ENCODE measurements at regions not wholly inside any gene's neighbourhood (a gene's known extent, or its start where the extent isn't known, plus 50 kb on each side); places are given as distances from the start of the nearest gene placed in this dataset.
"Not testable (repeated sequence)": the region's sequence is repeated elsewhere in the genome, so short reads cannot be mapped to it uniquely, and the experiment has no call there.

DNA sequence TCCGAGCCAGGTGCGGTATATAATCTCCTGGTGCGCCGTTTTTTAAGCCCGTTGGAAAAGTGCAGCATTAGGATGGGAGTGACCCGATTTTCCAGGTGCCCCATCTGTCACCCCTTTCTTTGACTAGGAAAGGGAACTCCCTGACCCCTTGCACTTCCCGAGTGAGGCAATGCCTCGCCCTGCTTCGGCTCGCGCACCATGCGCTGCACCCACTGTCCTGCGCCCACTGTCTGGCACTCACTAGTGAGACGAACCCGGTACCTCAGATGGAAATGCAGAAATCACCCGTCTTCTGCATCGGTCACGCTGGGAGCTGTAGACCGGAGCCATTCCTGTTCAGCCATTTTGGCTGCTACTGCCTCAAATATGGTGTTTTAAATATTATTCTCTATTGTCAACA is 198.0 kb downstream of the MEIS1 start:
- not testable (repeated sequence) for DNase-seq (ENCODE audit: low spot score)

DNA sequence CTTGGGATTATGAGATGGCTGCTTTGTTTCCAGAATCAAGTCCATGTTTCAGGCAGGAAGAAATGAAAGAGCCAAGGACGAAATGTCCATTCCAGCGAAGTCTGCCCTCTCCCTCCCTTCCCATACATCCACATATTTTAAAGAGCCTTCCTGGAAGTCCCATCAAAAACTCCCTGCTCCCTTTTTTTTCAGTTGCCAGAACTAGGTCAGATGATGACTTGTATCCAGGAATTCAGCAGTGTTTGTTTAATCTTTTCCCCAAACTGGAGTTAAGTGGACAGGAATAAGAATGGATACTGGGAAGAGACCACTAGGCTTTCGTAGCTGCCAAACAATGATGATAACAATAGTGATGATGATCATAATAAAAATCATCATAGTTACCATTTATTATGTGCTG is 198.7 kb downstream of the MEIS1 start:
- DNase-seq (ENCODE audit: low spot score) = no peak

DNA sequence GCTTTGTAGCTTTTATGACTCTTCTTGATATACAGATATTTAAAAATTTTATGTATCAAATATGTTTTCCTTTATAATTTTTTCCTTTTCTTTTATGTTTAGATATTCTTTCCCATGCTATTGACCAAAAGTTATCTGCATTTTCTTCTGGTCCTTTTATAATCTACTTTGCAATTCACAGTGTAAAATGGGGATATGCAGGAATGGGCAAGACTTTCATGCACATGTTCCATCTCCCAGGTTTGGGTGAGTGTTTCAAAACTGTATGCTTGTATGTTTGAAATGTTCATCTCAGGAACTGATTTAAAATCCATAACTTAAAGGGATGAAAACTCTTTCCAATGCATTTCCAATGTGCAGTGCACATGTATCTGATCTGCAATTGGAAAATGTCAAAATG is 199.9 kb downstream of the MEIS1 start:
- no peak for DNase-seq (ENCODE audit: low spot score)

DNA sequence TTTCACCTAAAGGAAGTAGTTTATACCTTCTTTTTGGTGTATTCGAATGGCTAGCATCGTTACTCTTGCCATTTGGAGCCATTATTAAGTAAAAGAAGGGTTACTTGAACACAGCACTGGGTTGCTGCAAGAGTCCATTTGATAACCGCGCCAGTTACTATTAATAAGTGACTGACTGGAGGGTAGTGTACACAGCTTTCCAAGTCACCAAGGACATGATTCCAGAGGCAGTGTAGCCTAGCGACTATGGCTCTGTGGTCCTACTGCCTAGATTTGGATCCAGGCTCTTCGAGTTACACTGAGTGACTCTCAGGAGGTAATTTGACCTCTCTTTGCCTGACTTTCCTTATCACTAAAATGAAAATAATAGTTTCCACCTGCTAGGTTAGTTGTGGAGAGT is 206.8 kb downstream of the MEIS1 start:
- no peak for DNase-seq (ENCODE audit: low spot score)

DNA sequence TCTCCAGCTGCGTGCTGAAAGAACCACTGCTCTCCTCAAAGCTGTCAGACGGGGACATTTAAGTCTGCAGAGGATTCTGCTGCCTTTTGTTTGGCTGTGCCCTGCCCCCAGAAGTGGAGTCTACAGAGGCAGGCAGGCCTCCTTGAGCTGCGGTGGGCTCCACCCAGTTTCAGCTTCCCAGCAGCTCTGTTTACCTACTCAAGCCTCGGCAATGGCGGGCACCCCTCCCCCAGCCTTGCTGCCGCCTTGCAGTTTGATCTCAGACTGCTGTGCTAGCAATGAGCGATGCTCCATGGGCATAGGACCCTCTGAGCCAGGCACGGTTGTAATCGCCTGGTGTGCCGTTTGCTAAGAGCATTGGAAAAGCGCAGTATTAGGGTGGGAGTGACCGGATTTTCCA is 213.2 kb downstream of the MEIS1 start:
- not testable (repeated sequence) for DNase-seq (ENCODE audit: low spot score)

DNA sequence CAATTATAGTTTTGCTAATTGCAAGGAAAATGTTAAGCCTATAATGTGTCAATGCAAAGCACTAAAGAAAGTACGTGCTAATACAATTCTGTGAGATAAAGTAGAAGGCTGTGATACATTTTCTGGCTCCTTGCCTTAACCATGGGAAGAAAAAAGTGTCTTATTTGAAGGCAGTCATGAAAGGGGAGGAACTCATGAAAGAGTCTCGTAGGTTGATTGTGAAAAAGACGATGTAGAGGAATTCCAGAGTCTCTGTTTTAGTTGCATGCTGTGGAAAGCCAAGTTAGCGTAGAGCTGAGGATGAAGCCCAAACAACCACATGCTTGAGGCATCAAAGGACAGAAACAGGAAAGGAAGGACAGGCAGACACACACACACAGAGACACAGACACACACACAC is 214.1 kb downstream of the MEIS1 start:
- no peak for DNase-seq (ENCODE audit: low spot score)

DNA sequence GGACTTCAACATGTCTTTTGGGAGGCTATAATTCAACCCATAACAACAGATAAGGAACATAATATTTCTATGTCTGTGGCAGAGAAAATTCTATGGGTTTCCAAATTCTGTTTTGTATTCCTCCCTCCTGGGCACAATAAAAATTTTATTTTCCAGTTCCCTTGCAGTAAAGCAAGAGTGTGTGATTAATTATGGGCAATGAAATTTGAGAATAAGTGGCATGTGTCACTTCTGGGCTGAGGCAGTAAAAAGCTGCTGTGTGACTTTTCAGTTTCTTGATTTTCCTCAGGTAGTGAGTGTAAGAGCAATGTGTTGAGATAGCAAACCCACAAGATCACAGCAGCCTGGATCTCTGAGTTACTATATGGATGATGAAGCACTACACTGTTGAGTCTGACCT is 216.4 kb downstream of the MEIS1 start:
- DNase-seq (ENCODE audit: low spot score) = no peak

DNA sequence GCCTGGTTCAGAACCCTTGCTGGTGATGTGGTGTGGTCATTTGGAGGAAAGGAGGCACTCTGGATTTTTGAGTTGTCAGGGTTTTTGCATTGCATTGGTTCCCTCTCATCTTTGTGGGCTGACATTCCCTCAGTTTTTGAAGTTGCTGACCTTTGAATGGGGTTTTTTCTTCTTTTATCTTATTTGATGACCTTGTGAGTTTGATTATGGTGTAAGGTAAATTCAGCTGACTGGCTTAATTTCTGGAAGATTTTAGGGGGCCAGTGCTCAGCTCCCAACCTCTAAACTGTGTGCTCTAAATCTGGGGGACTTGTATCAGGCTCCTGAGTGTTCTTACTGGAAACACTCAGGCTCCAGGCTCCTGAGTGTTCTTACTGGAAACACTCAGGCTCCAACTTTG is 225.9 kb downstream of the MEIS1 start:
- no peak for DNase-seq (ENCODE audit: low spot score)

DNA sequence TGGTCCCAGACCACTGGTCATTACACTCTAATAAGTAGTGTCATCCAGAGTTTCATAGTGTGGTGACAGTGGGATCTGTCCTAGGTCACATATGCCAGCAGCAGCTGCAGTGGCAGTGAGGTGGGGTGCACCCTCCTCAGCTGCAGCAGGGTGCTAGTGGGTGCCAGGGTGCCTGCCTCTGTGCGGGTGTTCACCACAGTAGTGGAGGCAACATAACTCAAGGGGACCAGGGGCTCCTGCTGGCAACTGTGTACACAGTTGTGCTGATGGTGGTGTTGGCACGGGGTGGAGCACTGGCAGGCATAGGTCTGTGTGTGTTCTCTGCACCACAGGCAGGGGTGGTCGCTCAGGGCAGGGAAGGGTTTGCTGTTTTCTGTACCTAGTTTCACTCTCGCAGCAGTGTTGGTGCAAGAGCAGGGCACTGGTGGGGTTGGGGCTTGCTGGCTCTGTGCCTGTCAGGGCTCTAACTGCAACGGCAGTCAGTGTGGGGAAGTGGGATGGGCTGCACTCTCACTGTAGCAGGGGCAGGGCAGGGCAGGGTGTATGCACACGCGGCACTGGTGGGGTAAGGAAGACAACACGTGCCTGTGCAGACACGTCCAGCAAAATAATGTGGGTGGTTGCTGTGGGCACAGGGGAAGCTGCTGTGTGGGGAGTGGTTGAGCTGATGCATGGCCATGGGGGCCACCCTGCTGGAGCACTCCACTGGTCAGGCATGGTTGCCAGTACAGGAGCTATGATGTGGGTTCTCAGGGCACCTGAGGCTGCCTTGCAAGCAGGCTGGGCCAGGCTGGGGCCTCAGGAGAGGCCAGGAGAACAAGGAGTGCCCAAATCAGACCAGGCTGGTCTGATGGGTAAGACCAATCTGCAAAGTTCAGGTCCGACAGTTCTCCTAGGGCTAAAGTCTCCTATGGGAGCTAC is 226.6 kb downstream of the MEIS1 start:
- DNase-seq (ENCODE audit: low spot score) = no peak

DNA sequence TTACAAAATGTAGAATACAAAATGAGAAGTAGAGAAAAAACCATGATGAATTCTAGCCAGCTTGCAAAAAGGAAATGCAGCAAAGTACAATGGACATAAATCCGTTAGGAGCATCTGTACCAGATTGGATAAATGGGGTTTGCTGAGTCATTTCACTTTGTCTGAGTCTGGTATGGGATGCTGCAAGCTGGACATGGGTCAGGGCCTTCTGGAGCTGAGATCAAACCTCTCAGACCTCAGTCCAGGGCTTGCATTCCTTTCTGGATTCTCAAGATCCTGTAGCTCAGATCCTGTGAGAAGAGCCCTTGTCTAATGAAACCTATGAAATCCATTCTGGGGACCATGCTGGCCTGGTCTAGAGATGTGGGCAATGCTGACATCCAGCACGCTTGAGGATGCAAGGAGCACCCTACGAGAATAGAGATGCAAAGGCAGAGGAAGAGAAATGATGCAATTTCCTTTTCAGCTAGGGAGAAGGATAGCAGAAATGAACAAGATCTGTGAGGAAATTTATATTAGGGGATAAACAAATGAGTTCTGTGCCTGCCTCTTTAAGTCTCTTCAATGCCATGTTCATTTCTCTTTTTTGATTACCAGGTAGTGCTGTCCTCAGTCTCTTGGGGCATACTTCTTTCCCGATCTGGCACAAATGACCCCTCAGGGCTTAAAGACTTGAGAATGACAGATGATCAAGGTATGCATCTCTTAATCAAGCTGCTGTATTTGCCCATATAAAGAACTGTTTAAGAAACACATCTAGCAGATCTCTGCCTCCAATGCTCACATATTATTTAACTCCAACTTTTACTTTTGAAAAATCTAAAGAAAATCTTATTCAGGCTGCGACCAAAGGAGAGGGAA is 230.4 kb downstream of the MEIS1 start:
- no peak for DNase-seq (ENCODE audit: low spot score)

DNA sequence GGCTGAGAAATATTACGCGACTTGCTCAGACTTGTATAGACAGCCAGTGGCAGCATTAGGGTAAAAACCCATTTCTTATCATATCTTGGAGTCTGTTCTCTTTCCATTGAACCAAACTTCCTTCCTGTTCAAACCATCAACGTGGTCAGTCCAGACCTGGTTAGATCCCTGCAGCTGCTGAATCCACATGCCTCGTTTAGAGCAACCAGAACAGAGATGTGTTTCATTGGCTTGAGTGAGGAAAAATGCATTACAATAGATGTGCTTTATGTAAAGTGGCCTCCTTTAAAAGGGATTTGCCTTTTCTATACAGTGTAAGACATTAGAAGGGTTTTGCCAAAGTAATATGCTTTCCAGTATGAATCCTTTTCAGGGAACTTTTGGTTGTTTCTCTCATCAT is 232.4 kb downstream of the MEIS1 start:
- peak; percentile 5 for DNase-seq (ENCODE audit: low spot score)

DNA sequence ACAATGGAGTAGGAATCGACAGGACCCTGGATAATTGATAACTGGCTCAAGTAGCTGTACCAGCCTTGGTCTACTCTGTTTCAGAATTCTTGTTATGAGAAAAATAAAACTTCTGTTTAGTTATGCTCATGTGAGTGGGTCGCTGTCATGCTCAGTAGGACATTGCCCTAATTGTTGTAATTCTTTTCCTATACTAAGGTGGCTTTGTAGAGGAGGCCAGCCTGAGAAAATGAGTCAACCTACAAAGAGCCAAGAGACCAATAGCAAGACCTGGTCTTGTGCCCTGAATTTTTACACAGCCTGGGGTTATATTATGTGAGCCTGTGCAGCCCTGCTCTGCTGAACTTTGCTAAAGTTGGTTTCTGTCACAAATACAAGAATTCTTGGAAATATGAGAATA is 238.4 kb downstream of the MEIS1 start:
- peak; percentile 75 for DNase-seq (ENCODE audit: low spot score)

DNA sequence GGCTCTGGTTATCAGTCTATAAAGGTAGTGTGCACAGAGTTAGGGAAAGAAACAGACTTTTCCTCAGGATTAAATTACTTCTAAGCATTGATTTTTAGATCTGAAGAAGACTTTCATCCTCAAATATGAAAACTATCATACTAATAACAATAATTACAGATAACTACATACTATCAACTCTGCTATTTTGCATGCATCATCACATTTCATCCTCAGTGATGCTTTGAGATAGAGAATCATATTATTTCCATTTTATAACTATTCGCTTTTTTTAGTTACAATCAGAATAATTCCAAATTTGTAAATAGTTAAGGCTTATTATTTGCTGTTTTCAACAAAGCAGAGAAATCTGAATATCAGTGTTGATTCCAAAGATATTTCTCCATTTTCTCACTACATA is 239.2 kb downstream of the MEIS1 start:
- DNase-seq (ENCODE audit: low spot score) = no peak

DNA sequence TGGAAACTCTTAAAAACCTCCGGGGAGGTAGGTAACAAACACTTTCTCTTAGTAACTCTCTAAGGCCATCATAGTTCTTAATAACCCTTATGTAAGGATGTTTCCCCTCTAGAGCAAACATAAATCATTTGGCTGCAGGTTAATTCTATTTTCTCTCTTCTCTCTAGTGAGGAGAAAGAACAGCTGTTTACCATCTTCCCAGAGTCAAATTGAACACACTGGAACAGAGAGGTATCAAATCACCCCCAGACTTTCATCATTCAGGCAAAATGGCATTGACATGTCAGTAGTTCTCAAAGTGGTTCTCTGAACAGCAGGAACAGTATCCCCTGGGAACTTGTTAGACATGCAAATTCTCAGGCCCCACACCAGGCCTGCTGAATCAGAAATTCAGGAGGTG is 240.7 kb downstream of the MEIS1 start:
- no peak for DNase-seq (ENCODE audit: low spot score)

DNA sequence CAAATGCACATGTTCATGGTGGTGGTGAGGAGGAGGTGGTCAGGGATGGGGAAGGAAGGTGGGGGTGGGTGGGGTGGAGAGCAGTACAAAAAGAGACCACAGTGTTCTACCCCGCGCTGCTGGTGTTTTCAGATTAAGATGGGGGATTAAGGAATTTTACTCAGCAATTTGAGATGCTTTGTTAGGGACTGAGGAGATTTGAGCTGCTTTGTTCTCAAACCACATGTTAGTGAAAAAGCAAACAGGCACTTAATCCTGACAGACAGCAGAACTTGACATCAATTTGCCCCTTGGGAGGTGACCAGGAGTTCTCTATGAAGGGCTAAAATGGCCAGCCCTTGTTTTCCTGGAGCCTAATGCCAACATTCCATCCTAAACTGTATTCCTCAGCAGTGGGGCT is 244.5 kb downstream of the MEIS1 start:
- DNase-seq (ENCODE audit: low spot score) = no peak

DNA sequence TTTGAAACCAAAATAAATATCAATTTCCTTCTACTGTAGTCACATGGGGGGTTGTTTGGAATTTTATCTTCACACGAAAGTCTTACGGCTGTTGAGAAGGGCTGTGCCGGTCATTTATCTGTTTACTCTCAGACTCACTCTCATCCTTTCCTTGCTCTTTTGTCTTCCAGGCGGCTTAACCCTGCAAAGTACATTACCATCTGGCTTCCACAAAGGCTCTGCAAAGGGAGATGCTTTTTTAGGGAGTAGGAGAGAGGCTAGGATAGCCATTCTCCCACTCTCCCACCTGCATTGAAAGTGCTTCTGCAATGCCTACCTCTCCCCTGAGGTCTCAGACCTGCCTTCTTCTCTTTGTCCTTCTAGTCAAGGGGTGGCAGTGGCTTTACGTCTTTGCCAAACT is 247.6 kb downstream of the MEIS1 start:
- no peak for DNase-seq (ENCODE audit: low spot score)

DNA sequence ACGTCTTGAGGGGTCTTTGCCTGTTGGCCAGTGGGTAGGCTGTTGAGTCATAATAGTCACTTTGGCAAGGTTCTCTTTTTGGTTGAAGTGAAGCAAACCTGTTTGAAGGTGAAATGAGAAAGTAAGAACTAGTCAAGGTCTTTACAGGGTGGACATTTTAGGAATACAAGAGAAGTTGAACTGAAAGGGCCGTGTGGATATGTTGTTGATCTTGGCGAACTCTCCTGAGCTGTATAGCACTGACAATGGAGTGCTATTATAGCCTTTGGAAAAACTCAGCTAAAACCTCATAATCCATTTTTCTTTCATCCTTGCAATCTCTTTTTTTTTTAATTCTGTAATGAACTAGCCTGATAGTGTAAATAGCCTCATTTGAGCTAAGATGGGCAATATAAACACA is 248.1 kb downstream of the MEIS1 start:
- DNase-seq (ENCODE audit: low spot score) = no peak

DNA sequence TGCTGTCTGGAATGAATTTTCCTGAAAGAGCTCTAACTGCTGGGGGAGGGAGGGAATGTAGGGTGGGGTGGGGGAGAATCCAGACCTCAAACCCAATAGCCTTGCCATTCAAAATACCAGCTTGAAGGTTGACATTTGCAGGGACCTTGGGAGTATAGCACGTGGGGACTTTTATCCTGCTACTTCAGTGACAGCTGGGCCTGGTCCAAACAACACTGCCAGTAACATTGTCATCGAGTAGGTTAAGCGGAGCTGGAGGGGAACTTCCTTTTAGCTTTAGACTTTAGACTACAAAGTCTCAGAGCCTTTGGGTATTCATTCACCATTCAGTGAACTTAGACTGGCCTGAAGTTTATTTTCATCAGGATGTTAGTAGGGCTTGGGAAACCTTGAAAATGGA is 248.7 kb downstream of the MEIS1 start:
- DNase-seq (ENCODE audit: low spot score) = no peak

DNA sequence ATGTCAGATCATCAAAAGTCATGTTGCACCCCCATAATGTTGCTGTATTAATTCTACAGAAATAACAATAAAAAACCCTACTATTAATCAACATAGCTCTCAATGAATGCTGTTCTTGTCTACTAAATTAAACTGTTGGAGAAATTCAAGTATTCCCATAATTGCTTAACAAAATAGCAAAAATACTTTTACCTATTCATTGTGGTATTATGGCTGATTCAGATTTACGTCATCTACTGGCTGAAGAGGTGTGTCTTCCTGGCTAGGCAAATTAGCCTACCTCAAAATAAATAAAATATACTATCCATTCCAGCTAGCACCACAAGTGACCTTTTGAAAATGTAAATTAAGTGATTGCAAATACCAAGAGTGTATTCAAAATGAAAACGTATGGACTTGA is 249.4 kb downstream of the MEIS1 start:
- DNase-seq (ENCODE audit: low spot score) = no peak

DNA sequence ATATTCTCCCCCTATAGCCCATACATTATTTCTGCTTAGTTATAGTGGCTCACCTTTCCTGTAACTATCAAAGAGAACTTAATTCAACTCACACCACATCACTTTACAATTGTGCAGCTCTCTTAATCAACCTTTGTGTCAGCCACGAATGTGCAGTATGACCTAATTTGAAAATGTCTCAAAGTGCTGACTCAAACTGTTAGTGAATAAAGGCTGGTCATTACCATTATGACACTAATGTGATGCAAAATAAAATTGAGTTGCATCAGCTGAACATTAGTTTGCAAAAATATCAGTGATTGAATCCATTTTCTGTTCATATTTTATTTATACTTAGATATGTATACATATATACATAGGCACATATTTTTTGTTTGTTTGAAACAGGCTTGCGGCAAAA is 251.8 kb downstream of the MEIS1 start:
- no peak for DNase-seq (ENCODE audit: low spot score)

DNA sequence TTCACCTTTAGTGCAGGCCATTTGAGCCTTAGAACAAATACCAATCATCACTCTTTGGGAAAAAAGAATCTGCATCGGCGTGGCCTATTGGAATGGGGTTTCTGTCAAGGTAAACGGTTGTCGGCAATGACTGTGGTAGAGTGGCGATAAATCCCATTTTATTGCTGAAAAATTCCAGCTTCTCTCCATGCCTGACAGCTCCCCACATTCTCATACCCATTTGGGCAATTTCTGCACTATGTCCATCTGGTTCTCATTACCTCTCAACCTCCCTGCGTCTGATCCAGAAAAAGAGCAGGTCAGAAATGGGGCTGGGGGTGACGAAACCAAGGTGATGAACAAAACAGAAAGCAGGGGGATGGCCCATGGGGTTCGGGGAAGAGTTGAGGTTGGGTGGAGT is 254.0 kb downstream of the MEIS1 start:
- no peak for DNase-seq (ENCODE audit: low spot score)

DNA sequence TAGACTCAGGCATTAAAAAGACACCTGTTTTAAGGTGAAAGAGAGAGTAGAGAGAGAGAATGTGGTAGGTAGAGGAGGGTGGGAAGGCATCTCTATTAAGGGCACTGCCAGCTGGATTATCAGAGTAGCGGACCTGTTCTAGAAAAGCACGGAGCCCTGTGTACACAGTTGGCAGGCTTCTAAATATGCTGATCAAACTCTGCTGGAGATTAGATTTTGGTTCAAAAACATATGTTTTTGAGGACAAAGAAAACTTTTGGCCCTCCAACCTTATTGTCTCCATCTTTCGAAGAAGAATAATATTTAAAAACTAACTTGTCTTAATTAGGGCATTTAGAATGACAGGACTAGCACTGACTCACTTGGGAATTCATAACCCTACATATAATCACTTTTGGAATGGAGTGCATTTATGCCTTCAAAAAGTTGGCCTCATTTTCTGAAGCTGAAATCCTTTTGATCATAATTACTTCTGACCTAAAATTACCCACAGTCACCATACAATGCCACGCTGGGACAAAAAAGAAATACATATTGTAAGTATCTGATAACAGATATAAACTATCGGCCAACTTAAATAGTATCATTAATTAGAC is 254.6 kb downstream of the MEIS1 start:
- DNase-seq (ENCODE audit: low spot score) = no peak
